ENCODE measurements at regions not wholly inside any gene's neighbourhood (a gene's known extent, or its start where the extent isn't known, plus 50 kb on each side); places are given as distances from the start of the nearest gene placed in this dataset.

DNA sequence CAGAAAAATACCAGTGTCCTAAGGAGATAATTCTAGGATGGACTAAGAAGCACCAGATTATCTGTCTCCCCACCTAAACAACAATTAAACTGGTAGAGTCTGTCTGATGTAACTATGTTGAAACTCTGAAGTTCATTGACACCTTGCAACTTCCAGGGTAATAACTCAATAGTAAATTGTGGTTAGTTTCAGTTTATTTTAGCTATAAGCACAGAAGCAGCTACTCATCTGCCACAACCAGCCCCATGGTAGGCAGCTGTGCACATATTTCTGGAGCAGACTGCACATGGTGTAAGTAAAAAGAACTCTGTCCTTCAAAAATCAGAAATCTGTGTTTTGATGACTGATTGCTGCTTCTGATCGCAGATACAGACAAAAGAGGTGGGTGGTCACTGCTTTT lies 852.1 kb downstream of the CDH11 start:
- TF ChIP-seq, protein P1, sequence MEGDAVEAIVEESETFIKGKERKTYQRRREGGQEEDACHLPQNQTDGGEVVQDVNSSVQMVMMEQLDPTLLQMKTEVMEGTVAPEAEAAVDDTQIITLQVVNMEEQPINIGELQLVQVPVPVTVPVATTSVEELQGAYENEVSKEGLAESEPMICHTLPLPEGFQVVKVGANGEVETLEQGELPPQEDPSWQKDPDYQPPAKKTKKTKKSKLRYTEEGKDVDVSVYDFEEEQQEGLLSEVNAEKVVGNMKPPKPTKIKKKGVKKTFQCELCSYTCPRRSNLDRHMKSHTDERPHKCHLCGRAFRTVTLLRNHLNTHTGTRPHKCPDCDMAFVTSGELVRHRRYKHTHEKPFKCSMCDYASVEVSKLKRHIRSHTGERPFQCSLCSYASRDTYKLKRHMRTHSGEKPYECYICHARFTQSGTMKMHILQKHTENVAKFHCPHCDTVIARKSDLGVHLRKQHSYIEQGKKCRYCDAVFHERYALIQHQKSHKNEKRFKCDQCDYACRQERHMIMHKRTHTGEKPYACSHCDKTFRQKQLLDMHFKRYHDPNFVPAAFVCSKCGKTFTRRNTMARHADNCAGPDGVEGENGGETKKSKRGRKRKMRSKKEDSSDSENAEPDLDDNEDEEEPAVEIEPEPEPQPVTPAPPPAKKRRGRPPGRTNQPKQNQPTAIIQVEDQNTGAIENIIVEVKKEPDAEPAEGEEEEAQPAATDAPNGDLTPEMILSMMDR (IDR thresholded peaks at IDR 0.05; ENCODE audit: low read depth, low read length) = no peak
- no peak for TF ChIP-seq POLR2A (IDR thresholded peaks at IDR 0.05; ENCODE audit: extremely low read depth, insufficient read length)
- TF ChIP-seq MYC (IDR thresholded peaks at IDR 0.05; ENCODE audit: low read depth, low read length) = no peak
- TF ChIP-seq, protein P2, sequence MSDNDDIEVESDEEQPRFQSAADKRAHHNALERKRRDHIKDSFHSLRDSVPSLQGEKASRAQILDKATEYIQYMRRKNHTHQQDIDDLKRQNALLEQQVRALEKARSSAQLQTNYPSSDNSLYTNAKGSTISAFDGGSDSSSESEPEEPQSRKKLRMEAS (IDR thresholded peaks at IDR 0.05; ENCODE audit: low read depth, low read length) = no peak
